ENCODE measurements at regions not wholly inside any gene's neighbourhood (a gene's known extent, or its start where the extent isn't known, plus 50 kb on each side); places are given as distances from the start of the nearest gene placed in this dataset.

- Mint-ChIP-seq H3K4me3 (no peak overlapping the region), H3K27ac (no peak overlapping the region), H3K9me3 (ENCODE audit: low read depth) (peaks cover 5% of the 10 kb centered on the region), H3K27me3 (no peaks in the 10 kb centered on the region), H3K36me3 (no peaks in the 10 kb centered on the region), H3K4me1 (no peaks in the 10 kb centered on the region)
- no peak for DNase-seq
- ATAC-seq = no peak
- CTCF ChIA-PET = no interaction called here
Observed at GRCh38 chr1:88039240-88039639, 644.8 kb upstream of the PKN2 start.

DNA sequence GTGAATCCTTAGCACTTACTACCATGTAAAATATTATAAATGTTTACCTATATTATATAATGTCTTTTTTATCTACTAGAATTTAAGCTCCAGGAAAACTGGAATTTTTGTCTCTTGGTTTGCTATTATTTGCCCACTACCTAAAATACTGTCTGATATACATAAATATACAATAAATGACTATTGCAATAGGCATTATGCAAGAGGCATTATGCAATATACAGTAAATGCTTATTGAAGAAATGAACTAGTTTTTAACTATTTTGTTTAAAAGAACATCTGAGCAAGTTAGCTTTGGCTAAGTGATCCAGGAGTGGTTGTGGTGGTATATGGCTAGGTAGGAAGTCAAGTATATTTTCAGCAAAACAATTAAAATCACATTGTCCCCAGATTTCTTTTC is 640.2 kb upstream of the PKN2 start:
- DNase-seq = no peak
- Mint-ChIP-seq H3K27ac (no peak overlapping the region), H3K36me3 (no peaks in the 10 kb centered on the region), H3K4me1 (no peaks in the 10 kb centered on the region), H3K4me3 (no peak overlapping the region), H3K9me3 (ENCODE audit: low read depth) (peaks cover 5% of the 10 kb centered on the region), H3K27me3 (no peaks in the 10 kb centered on the region)
- ATAC-seq = no peak
- CTCF ChIA-PET = no interaction called here

- Mint-ChIP-seq H3K4me1 (no peaks in the 10 kb centered on the region), H3K9me3 (ENCODE audit: low read depth) (no peaks in the 10 kb centered on the region), H3K36me3 (no peaks in the 10 kb centered on the region), H3K4me3 (no peak overlapping the region), H3K27ac (no peak overlapping the region), H3K27me3 (no peaks in the 10 kb centered on the region)
- ATAC-seq (no peak), DNase-seq (no peak)
- CTCF ChIA-PET = no interaction called here
Observed at GRCh38 chr1:88052167-88052566, 631.9 kb upstream of the PKN2 start.

- no peak for DNase-seq
- Mint-ChIP-seq H3K4me3 (no peak overlapping the region), H3K4me1 (no peaks in the 10 kb centered on the region), H3K9me3 (ENCODE audit: low read depth) (no peaks in the 10 kb centered on the region), H3K27me3 (no peaks in the 10 kb centered on the region), H3K27ac (no peak overlapping the region), H3K36me3 (no peaks in the 10 kb centered on the region)
- CTCF ChIA-PET = no interaction called here
- no peak for ATAC-seq
Observed at GRCh38 chr1:88053065-88053464, 631.0 kb upstream of the PKN2 start.

DNA sequence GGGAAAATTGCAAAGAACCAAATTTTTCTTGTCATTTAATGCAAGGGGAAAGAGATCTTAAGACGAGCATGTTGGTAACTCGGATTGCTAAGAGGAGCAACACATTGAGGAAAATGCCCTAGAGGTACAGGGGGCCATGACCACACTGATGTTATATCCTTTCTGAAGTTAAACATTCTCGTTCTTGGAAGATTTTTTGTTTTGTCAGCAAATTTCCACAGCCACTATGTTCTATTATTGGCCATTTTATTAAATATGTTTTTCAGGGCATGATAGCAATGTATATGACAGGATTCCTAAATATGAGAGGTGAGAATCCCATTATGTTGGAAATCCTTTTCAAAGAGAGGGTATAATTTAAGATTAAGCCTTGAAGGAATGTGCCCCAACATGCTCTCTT is 627.2 kb upstream of the PKN2 start:
- CTCF ChIA-PET = no interaction called here
- no peaks in the 10 kb centered on the region for H3K36me3 Mint-ChIP-seq
- DNase-seq (no peak), ATAC-seq (no peak)
- H3K27me3 Mint-ChIP-seq = no peaks in the 10 kb centered on the region
- no peak overlapping the region for H3K27ac Mint-ChIP-seq
- no peak overlapping the region for H3K4me3 Mint-ChIP-seq
- no peaks in the 10 kb centered on the region for H3K4me1 Mint-ChIP-seq
- no peaks in the 10 kb centered on the region for H3K9me3 Mint-ChIP-seq (ENCODE audit: low read depth)

DNA sequence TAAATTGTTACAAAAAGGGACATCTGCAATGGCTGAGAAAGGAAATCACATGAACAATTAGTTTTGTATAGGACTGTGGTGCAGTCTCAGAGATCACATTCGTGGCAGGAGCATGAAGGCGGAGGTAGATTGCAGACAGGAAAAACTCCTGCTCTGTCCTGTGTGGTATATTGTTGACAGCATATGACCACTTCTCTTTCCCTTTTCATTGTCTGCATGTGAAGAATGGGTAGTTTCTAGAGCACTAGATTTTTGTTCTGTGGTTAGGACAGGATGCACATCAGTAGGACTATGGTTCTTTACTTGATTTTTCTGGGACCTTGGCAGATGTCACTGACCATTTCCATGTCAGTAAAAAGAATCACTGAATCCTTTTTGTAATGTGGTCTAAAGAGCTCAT is 625.9 kb upstream of the PKN2 start:
- CTCF ChIA-PET = no interaction called here
- ATAC-seq (no peak), DNase-seq (no peak)
- H3K4me3 Mint-ChIP-seq = no peak overlapping the region
- no peaks in the 10 kb centered on the region for H3K9me3 Mint-ChIP-seq (ENCODE audit: low read depth)
- H3K36me3 Mint-ChIP-seq = no peaks in the 10 kb centered on the region
- H3K27me3 Mint-ChIP-seq = no peaks in the 10 kb centered on the region
- H3K4me1 Mint-ChIP-seq = no peaks in the 10 kb centered on the region
- no peak overlapping the region for H3K27ac Mint-ChIP-seq

- CTCF ChIA-PET = no interaction called here
- Mint-ChIP-seq H3K9me3 (ENCODE audit: low read depth) (no peaks in the 10 kb centered on the region), H3K4me3 (no peak overlapping the region), H3K36me3 (no peaks in the 10 kb centered on the region), H3K27ac (no peak overlapping the region), H3K4me1 (no peaks in the 10 kb centered on the region), H3K27me3 (peaks cover 7% of the 10 kb centered on the region)
- no peak for DNase-seq
- ATAC-seq = no peak
Observed at GRCh38 chr1:88060112-88060673, 623.9 kb upstream of the PKN2 start.

- DNase-seq (no peak), ATAC-seq (no peak)
- CTCF ChIA-PET = interaction anchor here (1.0 kb wide), 1 partner anchor 735 kb away, joined by 3 read pairs; no protein-coding TSS in a partner anchor
- Mint-ChIP-seq H3K9me3 (ENCODE audit: low read depth) (no peaks in the 10 kb centered on the region), H3K27me3 (peaks cover 7% of the 10 kb centered on the region), H3K36me3 (no peaks in the 10 kb centered on the region), H3K4me3 (no peak overlapping the region), H3K4me1 (no peaks in the 10 kb centered on the region), H3K27ac (no peak overlapping the region)
Observed at GRCh38 chr1:88060750-88061491, 623.2 kb upstream of the PKN2 start.

- H3K4me1 Mint-ChIP-seq = no peaks in the 10 kb centered on the region
- H3K9me3 Mint-ChIP-seq (ENCODE audit: low read depth) = no peaks in the 10 kb centered on the region
- DNase-seq (no peak), ATAC-seq (no peak)
- H3K27ac Mint-ChIP-seq = no peak overlapping the region
- H3K27me3 Mint-ChIP-seq = peaks cover 10% of the 10 kb centered on the region
- CTCF ChIA-PET = interaction anchor here (1.0 kb wide), 1 partner anchor 736 kb away, joined by 3 read pairs; no protein-coding TSS in a partner anchor
- H3K36me3 Mint-ChIP-seq = no peaks in the 10 kb centered on the region
- H3K4me3 Mint-ChIP-seq = no peak overlapping the region
Observed at GRCh38 chr1:88061492-88062177, 622.4 kb upstream of the PKN2 start.

DNA sequence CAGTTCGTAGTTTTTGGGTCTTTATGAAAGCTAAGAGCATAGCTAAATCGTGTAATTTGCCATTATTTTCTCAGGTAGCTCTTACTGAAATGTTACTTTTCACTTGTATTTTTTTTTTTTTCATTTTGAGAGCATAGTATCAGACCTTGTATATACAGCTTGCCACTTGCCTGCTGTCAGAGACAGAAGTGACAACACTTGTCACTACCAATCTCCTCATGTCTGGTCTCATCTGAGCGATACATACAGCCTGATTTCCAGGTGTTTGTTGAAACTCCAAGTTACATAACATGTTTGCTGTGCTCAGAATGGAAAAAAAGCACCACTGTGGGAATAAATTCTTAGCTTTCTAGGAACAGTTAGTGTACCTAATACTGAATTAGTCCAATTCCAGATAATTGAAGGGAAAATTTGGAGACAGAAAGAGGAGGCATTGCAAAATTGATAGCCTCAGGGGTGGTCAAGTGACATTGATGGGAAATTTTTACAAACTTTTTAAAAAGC is 621.4 kb upstream of the PKN2 start:
- Mint-ChIP-seq H3K4me1 (no peaks in the 10 kb centered on the region), H3K36me3 (no peaks in the 10 kb centered on the region), H3K9me3 (ENCODE audit: low read depth) (no peaks in the 10 kb centered on the region), H3K27ac (no peak overlapping the region), H3K27me3 (peaks cover 10% of the 10 kb centered on the region), H3K4me3 (no peak overlapping the region)
- no peak for ATAC-seq
- CTCF ChIA-PET = interaction anchor here (0.9 kb wide), 1 partner anchor 73 kb away, joined by 3 read pairs; no protein-coding TSS in a partner anchor
- DNase-seq = no peak

DNA sequence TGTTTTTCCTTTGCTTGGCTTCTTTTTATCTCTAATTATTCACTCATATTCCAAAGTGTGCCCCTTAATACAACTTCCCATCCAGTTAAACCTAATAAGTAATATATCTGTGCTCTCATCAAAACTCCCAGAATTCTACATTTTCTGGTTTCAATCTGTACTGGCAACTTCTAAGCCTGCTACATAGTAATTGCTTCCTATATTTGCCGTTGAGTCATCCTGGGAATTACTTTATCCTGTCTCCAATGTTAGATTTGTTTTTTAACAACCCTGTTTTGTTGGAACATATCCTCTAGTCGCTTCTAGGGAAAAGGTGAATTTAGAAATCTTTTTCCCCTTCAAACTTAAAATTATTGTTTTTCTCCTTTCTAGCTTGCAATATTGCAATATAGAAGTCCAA is 620.5 kb upstream of the PKN2 start:
- Mint-ChIP-seq H3K27me3 (peaks cover 10% of the 10 kb centered on the region), H3K36me3 (no peaks in the 10 kb centered on the region), H3K4me1 (no peaks in the 10 kb centered on the region), H3K27ac (no peak overlapping the region), H3K4me3 (no peak overlapping the region), H3K9me3 (ENCODE audit: low read depth) (no peaks in the 10 kb centered on the region)
- DNase-seq (no peak), ATAC-seq (no peak)
- CTCF ChIA-PET = no interaction called here

- Mint-ChIP-seq H3K27ac (no peak overlapping the region), H3K27me3 (peaks cover 10% of the 10 kb centered on the region), H3K36me3 (no peaks in the 10 kb centered on the region), H3K9me3 (ENCODE audit: low read depth) (no peaks in the 10 kb centered on the region), H3K4me3 (no peak overlapping the region), H3K4me1 (no peaks in the 10 kb centered on the region)
- ATAC-seq = no peak
- CTCF ChIA-PET = no interaction called here
- DNase-seq = no peak
Observed at GRCh38 chr1:88068407-88068960, 615.6 kb upstream of the PKN2 start.

DNA sequence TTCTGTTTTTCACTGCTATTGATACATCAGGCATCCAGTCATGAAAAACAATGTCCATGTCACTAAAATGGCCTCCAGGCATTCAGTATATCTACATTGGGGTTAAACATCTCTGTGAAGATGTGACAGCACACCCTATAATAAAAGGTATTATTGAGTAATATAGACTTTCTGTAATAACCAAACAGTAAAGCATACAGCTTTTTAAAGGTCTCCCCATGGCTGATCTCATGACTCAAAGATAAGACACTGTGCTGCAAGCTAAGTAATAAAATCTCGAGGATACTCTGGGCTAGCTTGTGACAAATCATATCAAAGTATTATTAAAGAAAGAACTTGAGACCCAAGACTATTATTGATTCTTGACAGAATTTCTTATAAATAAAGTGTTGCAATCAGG is 613.1 kb upstream of the PKN2 start:
- no peak overlapping the region for H3K27ac Mint-ChIP-seq
- H3K4me3 Mint-ChIP-seq = no peak overlapping the region
- no peaks in the 10 kb centered on the region for H3K36me3 Mint-ChIP-seq
- peaks cover 6% of the 10 kb centered on the region for H3K27me3 Mint-ChIP-seq
- no peaks in the 10 kb centered on the region for H3K9me3 Mint-ChIP-seq (ENCODE audit: low read depth)
- CTCF ChIA-PET = no interaction called here
- DNase-seq (no peak), ATAC-seq (no peak)
- no peaks in the 10 kb centered on the region for H3K4me1 Mint-ChIP-seq

DNA sequence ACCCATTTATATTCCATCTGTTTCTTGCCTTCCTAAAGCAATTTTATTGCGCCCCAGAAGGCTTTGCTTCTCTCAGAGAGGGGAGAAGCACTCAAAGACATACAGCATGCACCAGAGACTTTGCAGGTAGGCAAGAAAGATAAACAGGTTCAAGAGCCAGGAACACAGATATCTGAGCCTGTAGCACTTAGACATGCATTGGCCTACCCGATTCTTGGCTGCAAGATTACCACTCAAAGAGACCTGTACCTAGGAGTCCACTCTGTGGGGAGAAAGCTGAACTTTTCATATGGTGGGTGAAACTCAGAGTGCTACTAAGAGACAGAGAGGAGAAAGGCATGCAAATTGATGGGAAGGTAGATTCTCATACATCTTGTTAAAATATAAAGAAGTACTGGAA is 609.4 kb upstream of the PKN2 start:
- H3K27me3 Mint-ChIP-seq = peaks cover 3% of the 10 kb centered on the region
- H3K27ac Mint-ChIP-seq = no peak overlapping the region
- no peaks in the 10 kb centered on the region for H3K4me1 Mint-ChIP-seq
- ATAC-seq (no peak), DNase-seq (no peak)
- CTCF ChIA-PET = no interaction called here
- no peaks in the 10 kb centered on the region for H3K9me3 Mint-ChIP-seq (ENCODE audit: low read depth)
- no peak overlapping the region for H3K4me3 Mint-ChIP-seq
- no peaks in the 10 kb centered on the region for H3K36me3 Mint-ChIP-seq
